GM12878 (cell line): ENCODE measurements at regions not wholly inside any gene's neighbourhood (a gene's known extent, or its start where the extent isn't known, plus 50 kb on each side); places are given as distances from the start of the nearest gene placed in this dataset.

Source experiments
- BRCA1 ChIP-seq: IDR thresholded peaks from 2 replicates; pipeline ENCODE4 v1.6.1; 2011; ENCODE audit warnings: low read depth, low read length, improper control_type of control experiment
- CEBPB ChIP-seq, 2 experiments: fragments of 150-350 bp in 1 of 2; IDR thresholded peaks; 2 replicates each; pipeline ENCODE4 v1.6.1; 2012 to 2014; ENCODE audit warnings: low read depth in 2 of 2, low read length in 2 of 2, borderline replicate concordance in 1 of 2, inconsistent platforms in 1 of 2
- CHD2 ChIP-seq: IDR thresholded peaks from 2 replicates; pipeline ENCODE4 v1.6.1; 2011; ENCODE audit warnings: low read depth, low read length, improper control_type of control experiment, borderline replicate concordance
- CTCF ChIP-seq, 3 experiments: IDR thresholded peaks in 2 of 3; conservative IDR thresholded peaks in 1 of 3; 2 replicates each; pipeline ENCODE4 v1.5.1; 2011; ENCODE audit warnings: low read depth in 3 of 3, low read length in 3 of 3, mild to moderate bottlenecking in 3 of 3, control low read depth in 2 of 3, moderate library complexity in 2 of 3, inconsistent platforms in 1 of 3, mixed read lengths in 1 of 3; ENCODE audit not compliant: control insufficient read depth in 2 of 3, insufficient read depth in 1 of 3; ENCODE audit errors: extremely low read depth in 1 of 3
- CUX1 ChIP-seq: IDR thresholded peaks from 2 replicates; pipeline ENCODE4 v1.6.1; 2012; ENCODE audit warnings: improper control_type of control experiment, low read depth, low read length; ENCODE audit not compliant: insufficient replicate concordance
- EGR1 ChIP-seq, 2 experiments: IDR thresholded peaks; 1 replicate in 1 of 2; 2 replicates in 1 of 2; pipeline ENCODE4 v1.6.1; 2011 to 2012; ENCODE audit warnings: low read depth in 2 of 2, low read length in 2 of 2, borderline replicate concordance in 1 of 2, mild to moderate bottlenecking in 1 of 2, moderate library complexity in 1 of 2
- EP300 ChIP-seq, 2 experiments: fragments of 150-350 bp in 1 of 2; IDR thresholded peaks; 2 replicates each; pipeline ENCODE4 v1.6.1; 2011 to 2012; ENCODE audit warnings: low read depth in 2 of 2, low read length in 2 of 2, borderline replicate concordance in 1 of 2, improper control_type of control experiment in 1 of 2, inconsistent platforms in 1 of 2; ENCODE audit not compliant: control insufficient read depth in 1 of 2
- FOXK2 ChIP-seq: fragments of 450-650 bp; IDR thresholded peaks from 2 replicates; pipeline ENCODE4 v1.6.1; 2017; ENCODE audit warnings: mild to moderate bottlenecking, moderate library complexity
- POLR2A ChIP-seq: IDR thresholded peaks from 2 replicates; pipeline ENCODE4 v1.6.1; 2011; ENCODE audit warnings: low read depth, mild to moderate bottlenecking, low read length
- RCOR1 ChIP-seq: conservative IDR thresholded peaks from 2 replicates; pipeline ENCODE4 v1.6.1; 2012; ENCODE audit warnings: low read depth, low read length, improper control_type of control experiment
- REST ChIP-seq: IDR thresholded peaks from 2 replicates; pipeline ENCODE4 v1.6.1; 2012; ENCODE audit warnings: mild to moderate bottlenecking, low read depth, low read length
- TCF12 ChIP-seq: IDR thresholded peaks from 2 replicates; pipeline ENCODE4 v1.6.1; 2011; ENCODE audit warnings: low read depth, mild to moderate bottlenecking, low read length
- ZNF592 ChIP-seq: fragments of 450-650 bp; IDR thresholded peaks from 2 replicates; pipeline ENCODE4 v1.6.1; 2017; ENCODE audit warnings: mild to moderate bottlenecking, moderate library complexity

GRCh38 chr5:6177926-6178325, 200.4 kb downstream of the MED10 start:
- TF ChIP-seq REST = no peak
- no peak for TF ChIP-seq RCOR1
- no peak for TF ChIP-seq CUX1
- no peak for TF ChIP-seq BRCA1
- no peak for TF ChIP-seq POLR2A
- no peak for TF ChIP-seq EGR1 (IDR thresholded peaks at IDR 0.05; ENCODE audit: borderline replicate concordance in 1 of 2, low read depth in 2 of 2, low read length in 2 of 2)
- TF ChIP-seq CHD2 = no peak
- TF ChIP-seq CTCF (IDR thresholded peaks at IDR 0.05 in 2 of 3, conservative IDR thresholded peaks at IDR 0.05 in 1 of 3; ENCODE audit: control insufficient read depth in 2 of 3, extremely low read depth in 1 of 3, insufficient read depth in 1 of 3, low read depth in 3 of 3, low read length in 3 of 3) = no peak
- TF ChIP-seq TCF12 = no peak
- TF ChIP-seq EP300 (IDR thresholded peaks at IDR 0.05; ENCODE audit: borderline replicate concordance in 1 of 2, control insufficient read depth in 1 of 2, low read depth in 2 of 2, low read length in 2 of 2) = no peak
- no peak for TF ChIP-seq FOXK2
- TF ChIP-seq ZNF592 = no peak
- TF ChIP-seq CEBPB (IDR thresholded peaks at IDR 0.05; ENCODE audit: borderline replicate concordance in 1 of 2, low read depth in 2 of 2, low read length in 2 of 2) = no peak
